ENCODE measurements at regions not wholly inside any gene's neighbourhood (a gene's known extent, or its start where the extent isn't known, plus 50 kb on each side); places are given as distances from the start of the nearest gene placed in this dataset.
"Not testable (repeated sequence)": the region's sequence is repeated elsewhere in the genome, so short reads cannot be mapped to it uniquely, and the experiment has no call there.

DNA sequence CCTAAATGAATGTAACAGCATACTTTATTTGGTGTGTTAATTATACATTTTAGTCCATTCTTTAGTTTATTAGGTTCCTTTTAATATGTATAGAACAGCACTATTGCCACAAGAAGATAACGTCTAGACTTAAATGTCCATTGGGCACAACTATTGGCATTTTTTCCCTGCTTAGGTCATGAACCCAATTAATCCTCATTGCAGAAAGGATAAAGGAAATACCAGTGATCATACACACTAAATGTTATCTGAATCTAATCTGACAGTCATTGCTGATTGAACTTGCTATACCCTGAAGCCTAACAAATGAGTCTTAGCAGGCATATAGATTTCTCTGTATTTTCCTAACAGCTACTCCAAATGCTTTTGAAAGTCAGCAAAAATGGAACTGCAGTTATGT is 2250.0 kb upstream of the AGA start:
- no peak for DNase-seq (ENCODE audit: low read depth)

DNA sequence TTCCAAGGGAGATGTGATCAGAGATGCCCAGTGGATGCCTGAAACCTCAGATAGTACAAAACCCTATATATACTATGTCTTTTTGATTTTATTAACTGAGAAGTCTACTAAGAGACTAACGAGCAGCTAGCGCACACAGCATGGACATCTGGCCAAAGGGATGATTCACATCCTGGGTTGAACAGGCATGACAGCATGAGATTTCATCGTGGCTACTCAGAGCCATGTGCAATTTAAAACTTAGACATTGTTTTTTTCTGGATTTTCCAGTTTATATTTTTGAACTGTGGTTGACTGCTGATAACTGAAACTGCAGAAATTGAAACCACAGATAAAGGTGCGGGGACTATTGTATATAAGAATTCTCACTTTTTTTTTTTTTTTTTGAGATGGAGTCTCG is 2252.9 kb upstream of the AGA start:
- DNase-seq (ENCODE audit: low read depth) = no peak

DNA sequence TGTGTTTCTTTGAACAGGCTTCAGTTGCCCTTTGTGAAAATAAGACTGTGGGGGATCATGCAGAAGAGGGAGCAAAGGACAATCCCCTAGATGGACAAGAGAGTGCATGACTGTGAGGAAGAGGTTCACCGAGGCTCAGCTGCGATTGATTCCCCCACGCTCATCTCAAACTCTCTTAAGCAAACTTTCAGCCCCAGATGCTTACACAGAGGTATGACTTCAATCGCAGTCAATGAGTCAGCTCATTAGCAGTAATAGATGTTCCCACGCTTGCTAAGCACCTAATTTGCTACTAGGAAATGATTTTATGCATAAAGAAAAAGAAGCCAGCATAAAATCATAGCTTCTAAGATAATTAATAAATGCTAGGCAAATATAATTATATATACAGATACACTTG is 2256.1 kb upstream of the AGA start:
- no peak for DNase-seq (ENCODE audit: low read depth)

DNA sequence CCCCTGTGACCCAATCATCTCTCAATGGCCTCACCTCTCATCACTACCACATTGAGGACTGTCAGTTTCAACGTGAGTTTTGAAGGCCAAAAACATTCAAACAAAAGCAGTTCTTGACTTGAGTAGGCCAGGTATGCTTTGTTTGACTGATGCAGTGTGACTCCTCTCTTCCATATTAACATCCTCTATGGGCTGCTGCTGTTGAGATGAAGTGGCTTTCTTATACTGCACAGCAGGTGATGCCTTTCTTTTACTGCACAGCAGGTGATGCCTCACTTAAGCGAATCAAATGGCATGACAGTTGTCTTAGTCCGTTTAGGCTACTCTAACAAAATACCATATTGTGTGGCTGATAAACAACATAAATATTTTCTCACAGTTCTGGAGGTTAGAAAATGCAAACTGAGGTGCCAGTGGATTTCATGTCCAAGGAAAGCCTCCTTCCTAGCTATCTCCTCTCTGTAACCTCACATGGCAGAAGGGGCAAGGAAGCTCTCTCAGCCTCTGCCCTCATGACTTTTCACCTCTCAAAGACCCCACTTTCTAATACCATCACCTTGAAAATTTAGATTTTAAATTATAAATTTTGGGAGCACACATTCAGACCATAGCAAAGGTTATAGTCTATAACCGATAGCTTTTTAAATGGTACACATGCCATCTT is 2267.9 kb upstream of the AGA start:
- DNase-seq (ENCODE audit: low read depth) = no peak

DNA sequence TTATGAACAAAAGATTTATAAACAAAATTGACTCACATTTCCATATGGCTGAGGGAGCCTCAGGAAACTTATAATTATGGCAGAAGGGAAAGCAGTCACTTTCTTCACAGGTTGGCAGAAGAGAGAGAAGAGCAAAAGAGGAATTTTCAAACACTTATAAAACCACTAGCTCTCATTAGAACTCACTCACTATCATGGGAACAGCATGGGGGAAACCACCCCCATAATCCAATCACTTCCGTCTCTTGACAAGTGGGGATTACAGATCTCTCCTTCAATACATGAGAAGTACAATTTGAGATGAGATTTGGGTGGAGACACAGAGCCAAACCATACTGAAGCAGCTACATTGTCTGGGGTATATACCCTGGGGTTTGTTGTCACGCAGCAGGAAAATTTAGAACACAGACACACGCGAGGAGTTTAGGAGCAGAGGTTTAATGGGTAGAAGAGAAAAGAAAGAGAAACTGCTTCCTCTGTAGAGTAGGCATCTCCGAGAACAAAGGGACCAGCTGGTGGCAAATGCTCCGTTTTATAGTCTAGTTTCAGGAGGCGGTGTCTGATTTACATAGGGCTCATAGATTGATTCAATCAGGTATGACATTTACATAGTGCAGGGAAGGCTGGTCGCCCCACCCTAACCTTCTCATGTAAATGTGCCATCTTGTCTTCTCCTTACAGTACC is 2277.7 kb upstream of the AGA start:
- no peak for DNase-seq (ENCODE audit: low read depth)

DNA sequence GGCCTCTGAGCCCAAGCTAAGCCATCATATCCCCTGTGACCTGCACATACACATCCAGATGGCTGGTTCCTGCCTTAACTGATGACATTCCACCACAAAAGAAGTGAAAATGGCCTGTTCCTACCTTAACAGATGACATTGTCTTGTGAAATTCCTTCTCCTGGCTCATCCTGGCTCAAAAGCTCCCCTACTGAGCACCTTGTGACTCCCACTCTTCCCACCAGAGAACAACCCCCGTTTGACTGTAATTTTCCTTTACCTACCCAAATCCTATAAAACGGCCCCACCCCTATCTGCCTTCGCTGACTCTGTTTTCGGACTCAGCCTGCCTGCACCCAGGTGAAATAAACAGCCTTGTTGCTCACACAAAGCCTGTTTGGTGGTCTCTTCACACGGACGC is 2284.3 kb upstream of the AGA start:
- not testable (repeated sequence) for DNase-seq (ENCODE audit: low read depth)

DNA sequence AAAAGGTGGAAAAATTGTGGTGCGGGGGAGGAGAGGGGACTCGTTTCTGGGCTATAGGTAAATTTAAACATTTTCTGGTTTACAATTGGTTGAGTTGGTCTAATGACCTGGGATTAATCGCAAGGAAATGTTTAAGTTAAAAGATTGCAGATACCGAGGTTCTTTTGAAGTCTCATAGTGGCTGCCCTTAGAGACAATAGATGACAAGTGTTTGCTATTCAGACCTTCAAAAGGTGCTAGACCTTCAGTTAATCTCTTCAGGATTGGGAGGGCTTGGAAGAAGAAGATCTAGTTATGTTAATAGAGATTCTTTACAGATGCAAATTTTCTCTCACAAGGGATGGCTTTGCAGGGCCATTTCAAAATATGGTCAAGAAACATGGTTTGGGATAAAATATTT is 2286.1 kb upstream of the AGA start:
- DNase-seq (ENCODE audit: low read depth) = no peak

DNA sequence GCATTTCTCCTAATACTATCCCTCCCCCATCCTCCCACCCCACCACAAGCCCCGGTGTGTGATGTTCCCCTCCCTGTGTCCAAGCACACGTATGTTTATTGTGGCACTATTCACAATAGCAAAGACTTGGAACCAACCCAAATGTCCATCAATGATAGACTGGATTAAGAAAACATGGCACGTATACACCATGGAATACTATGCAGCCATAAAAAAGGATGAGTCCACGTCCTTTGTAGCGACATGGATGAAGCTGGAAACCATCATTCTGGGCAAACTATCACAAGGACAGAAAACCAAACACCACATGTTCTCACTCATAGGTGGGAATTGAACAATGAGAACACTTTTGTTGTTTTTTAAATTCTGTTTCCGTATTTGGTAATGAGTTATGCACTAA is 2294.6 kb upstream of the AGA start:
- DNase-seq (ENCODE audit: low read depth) = not testable (repeated sequence)

DNA sequence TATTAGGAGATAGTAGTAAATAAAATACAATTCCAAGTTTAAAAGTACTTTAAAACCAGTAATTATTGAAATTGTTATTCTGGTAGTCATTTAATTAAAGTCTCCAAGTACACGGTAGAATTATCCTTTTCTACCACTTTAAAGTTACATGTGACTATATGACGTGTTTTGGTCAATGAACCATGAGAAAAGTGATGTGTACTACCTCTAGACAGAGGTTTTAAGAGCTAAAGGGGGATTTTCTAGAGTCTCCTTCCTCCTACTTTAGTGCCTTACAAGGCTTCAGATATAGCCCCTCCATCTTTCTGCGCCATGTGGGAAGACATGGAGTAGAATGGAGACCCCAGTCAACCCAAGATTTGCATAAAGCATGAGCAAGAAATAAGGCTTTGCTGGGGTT is 2296.6 kb upstream of the AGA start:
- DNase-seq (ENCODE audit: low read depth) = no peak

DNA sequence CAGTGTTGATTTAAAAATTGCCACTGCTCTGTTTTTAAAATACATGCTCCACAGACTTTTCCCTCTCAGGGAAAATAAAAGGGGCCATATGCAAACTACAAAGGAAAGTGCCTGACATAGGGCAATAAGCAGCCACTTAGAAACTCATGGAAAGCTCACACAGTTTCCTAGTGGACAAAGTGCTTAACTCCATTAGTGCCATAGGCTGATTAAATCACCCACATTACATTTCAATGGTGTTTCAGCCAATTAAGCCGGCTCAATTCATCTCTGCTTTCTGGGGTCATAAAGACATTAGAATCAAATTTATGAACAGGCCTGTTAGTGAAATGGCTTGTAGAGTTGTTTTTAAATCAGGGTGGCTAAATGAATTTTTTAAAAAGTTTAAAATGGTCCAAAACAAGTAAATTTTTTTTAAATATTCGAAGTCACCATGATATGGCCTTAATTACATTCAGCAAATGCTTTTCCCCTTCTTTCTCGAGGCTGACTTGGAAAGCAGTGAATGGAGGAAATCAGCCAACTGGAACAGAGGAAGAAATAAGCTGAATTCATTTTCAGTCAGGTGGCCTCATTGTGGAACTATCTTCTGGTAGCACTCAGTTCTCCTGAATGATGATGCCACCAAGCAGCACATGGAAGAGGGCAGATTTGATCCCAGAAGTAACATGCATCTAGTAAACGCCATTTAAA is 2305.1 kb upstream of the AGA start:
- DNase-seq (ENCODE audit: low read depth) = no peak

DNA sequence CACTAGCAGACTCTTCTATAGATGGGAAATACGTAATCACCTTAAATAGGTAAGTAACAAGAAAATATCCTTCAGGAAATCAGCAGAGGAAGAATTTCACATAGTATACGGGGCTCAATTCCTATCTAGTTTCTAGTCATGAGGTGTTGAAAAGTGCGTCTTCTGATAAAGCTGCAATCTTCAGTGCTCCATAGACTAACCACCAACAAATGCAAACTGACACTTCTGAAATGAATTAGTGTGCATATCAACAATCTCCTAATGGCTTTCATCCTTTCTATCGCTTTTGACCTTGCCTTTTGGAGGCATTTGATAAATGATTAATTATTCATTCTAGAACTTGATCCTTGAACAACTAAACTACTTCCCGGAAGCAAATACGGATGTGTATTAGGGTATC is 2306.6 kb upstream of the AGA start:
- DNase-seq (ENCODE audit: low read depth) = no peak

DNA sequence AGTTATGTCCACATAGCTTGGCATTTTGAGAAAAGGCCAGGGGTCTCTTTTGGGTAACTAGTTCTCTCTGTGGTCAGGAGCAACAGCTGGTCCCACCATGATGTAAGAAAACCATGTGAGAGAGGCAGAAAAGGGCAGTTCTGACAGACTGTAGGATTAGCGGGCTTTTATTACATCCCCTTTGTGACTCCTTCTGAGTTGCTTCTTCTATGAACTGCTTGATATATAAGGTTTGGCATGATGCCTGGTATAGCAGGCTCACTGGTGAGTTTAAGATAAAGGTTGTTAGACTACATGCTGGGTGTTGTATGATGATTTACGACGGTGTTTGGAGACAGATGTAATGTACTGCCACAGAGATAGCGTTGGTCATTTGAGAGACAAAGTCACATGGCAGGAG is 2308.1 kb upstream of the AGA start:
- DNase-seq (ENCODE audit: low read depth) = no peak

DNA sequence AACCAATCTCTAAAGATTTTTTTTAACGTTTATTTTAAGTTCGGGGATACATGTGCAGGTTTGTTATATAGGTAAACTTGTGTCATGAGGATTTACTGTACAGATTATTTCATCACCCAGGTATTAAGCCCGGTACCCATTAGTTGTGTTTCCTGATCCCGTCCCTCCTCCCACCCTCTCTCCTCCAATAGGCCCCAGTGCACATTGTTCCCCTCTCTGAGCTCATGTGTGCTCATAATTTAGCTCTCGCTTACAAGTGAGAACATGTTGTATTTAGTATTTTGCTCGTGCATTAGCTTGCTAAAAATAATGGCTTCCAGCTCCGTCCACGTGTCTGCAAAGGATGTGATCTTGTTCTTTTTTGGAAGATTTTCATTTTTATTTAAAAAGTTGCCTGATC is 2309.4 kb upstream of the AGA start:
- no peak for DNase-seq (ENCODE audit: low read depth)

DNA sequence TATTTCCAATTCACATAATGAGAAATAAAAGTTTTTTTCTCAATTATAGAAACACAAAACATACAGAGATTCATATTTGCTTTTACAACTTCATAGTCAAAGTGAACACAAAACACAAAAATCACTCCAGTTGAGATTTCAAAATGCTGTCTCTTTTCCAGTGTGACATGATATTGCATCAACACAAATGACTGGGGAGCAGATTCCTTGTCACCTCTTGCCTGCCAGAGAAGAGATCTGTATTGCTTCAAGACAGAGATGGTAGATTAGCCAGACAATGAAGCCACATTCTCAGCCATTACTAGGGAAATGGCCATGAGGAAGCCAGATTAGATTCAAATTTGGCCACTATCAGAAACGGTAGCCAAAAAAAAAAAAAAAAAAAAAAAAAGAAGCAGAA is 2313.1 kb upstream of the AGA start:
- no peak for DNase-seq (ENCODE audit: low read depth)

DNA sequence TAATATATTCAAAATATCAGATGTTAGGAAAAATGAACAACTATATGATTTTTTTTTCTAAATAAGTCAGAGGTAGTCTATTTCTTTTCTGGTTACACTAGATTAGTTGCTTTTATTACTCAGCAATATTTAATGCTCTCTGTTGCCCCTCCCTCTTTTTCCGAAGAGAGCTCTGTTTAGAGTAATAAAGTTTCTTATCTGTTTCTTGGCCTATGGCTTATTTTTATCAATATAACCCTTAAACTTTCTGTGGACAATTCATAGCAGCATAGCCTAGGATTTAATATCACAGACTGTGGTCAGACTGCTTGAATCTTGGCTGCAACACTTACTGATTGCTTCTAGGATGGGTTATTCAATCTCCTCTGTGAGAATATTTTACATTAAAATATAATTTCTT is 2315.4 kb upstream of the AGA start:
- no peak for DNase-seq (ENCODE audit: low read depth)

DNA sequence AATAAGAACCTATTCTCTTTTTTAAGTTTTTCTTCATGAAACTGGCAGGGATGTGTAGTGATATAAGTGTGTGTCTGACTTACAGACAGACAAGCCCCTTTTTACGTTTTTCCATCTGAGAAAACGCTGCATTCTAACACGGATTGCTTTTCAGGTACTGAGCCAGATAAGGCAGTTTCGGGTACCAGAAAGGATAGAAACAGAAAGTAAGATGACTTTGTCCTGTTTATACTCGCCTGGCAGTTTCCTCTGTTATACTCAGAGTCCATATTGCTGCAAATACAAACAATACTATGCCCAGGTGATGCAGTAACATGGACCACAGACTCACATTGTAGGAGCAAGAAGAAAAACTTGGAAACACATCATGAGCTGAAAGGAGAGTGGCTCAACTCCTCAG is 2320.6 kb upstream of the AGA start:
- DNase-seq (ENCODE audit: low read depth) = no peak

DNA sequence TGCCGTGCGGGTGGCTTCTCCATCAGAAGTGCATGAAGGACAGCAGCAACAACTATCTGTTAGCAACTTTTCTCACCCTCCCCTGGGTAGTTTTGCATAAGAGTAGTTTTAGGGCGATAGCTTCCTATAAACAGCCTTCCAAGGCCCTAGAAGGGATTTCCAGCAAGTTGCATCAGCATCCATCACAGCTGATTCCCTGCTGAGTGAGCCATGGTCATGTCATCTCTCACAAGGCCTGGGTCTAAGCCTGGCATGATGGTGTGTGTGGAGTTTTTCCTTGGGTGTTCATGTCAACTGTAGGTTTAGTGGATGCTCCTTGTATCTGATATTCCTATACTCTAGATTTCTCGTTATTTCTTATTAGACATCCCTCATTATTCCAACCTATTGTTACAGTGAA is 2324.7 kb upstream of the AGA start:
- DNase-seq (ENCODE audit: low read depth) = no peak

DNA sequence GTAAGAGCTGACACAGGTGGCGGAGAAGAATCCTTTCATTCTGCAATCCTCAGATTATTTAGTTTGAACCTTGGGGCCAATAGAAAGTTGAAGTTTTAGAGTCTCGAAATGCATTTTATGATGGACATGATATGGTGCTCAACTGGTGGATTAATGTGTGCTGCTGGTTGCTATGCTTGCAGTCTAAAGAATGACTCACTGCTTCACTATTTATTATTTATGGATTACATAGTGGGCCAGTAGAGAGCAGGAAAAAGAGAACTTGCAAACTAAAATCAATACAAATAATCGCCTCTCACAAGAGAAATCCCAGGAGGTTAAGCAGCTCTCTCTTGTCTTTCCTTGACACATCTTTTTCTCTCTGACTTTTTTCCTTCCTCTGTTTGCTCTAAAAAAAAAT is 2326.8 kb upstream of the AGA start:
- DNase-seq (ENCODE audit: low read depth) = no peak

DNA sequence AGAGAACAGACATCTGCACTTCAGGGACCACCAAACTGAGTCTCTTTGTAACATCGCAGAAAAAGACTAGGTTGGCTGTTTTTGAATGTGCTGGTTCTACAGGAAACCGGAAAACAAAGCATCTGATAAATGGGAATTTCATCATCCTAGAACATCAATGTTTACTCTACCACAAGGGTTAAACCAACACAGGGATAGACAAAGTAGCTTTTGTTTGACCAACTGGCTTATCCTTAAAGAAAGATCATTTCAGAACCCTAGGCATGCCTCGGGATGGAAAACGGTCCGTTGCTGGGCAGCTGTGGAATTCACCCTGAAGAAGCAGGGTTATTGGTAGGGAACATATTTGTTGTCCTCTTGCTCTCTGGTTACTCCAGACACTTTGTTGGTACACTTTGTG is 2355.5 kb upstream of the AGA start:
- DNase-seq (ENCODE audit: low read depth) = no peak

DNA sequence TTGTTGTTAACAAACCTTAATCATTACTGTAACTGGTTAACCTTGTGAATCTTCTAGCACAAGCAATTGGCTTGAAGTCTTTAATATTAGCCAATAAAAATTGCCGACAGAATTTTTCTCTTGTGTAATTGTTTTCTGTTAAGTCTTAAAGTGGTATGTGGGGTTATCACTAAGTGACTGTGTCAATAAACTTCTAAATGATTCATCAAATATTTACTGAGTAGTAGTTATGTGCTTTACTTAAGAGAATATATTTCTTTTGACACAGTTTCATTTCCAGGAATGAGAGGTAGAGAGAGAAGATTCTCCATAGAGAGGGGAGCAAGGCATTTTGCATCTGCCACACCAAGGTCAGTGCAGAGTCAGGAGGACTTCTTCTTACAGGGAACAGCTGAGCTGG is 2361.6 kb upstream of the AGA start:
- no peak for DNase-seq (ENCODE audit: low read depth)

DNA sequence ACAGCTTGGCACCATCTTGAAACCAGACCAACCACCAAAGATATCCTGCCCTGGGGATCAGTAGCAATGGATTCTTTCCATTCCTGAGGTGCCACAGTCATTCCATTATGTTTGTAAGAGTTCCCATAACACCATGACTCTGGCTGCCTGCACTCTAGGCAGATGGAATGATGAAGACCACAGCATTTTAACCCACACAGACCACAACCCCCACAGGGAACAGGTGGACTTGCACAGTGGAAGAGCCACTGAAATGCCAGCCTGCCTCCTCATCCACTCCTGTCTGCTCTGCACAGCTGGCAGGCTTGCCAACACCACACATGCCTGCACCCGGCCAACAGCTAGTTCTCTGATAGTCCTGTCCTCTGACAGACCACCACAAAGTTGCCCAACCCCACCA is 2362.2 kb upstream of the AGA start:
- no peak for DNase-seq (ENCODE audit: low read depth)

DNA sequence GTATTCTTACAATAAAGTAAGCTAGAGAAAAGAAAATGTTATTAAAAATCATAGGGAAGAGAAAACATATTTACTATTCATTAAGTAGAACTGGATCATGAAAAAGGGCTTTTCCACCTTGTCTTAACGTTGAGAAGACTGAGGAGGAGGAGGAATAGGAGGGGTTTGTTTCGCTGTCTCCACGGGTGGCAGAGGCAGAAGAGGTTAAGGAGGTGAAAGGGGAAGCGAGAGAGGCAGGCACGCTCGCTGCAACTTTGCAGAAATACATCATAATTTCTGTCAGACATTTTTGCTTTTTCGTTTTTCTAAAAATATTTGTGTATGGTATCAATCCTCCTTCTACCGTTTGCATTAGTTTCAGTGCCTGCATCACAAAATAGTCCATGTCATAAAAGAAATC is 2375.1 kb upstream of the AGA start:
- no peak for DNase-seq (ENCODE audit: low read depth)

DNA sequence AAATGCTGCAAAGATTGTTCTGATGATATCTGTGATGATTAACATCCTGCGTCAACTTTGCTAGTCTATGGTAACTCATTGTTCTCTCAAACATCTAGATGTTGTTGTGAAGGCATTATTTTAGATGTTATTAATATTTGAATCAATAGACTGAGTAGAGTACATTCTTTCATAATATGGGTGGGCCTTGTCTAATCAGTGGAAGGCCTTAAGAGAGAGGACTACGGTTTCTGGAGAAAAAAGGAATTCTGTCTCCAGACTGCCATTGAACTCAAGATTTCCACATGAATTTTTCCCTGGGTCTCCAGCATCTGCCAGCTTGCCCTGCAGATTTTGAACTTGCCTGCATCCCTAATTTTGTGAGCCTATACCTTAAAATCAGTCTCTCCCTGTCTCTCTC is 2381.1 kb upstream of the AGA start:
- DNase-seq (ENCODE audit: low read depth) = no peak

DNA sequence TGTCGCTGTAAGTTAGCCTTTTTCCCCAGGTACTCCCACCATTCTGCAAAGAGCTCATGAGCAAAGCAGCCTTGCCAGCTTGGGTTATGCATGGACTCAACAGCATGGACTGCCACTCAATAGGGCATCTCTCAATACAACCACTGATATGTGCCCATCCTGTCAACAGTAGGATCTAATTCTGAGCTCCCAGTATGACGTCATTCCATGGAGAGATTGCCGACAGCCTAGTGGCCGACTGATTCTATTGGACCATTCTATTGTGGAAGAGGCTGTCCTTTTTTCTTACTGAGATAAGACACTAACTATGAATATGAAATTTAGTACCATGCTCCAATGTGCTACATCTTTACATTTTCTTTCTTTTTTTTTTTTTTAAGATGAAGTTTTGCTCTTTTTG is 2389.0 kb upstream of the AGA start:
- DNase-seq (ENCODE audit: low read depth) = no peak

Measured in activated T-cell treated with anti-CD3 and anti-CD28 coated beads for 24 hours (primary cell).